ENCODE measurements at regions not wholly inside any gene's neighbourhood (a gene's known extent, or its start where the extent isn't known, plus 50 kb on each side); places are given as distances from the start of the nearest gene placed in this dataset.

DNA sequence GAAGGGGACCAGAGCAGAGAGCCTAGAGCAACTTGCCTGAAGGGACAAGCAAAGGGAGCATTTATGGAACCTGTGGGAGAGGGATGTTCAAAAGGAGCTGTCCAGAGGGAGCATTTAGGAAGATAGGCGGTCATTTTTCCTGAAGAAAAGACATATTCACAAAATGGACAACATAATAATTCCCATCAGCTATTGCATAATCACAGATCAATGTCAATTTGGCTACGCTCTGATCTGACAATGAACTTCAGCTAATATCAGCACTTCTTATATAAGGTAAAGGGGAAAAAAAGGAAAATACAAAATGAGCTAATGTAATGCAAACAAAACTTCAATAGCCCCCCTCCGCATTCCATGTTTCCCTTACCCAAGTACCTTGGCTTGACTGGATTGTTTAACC, 291.1 kb upstream of the CDH7 start:
- no peak for TF ChIP-seq ZFP30 (CRISPR knock-in tag; IDR thresholded peaks at IDR 0.05)
- TF ChIP-seq, protein P1, sequence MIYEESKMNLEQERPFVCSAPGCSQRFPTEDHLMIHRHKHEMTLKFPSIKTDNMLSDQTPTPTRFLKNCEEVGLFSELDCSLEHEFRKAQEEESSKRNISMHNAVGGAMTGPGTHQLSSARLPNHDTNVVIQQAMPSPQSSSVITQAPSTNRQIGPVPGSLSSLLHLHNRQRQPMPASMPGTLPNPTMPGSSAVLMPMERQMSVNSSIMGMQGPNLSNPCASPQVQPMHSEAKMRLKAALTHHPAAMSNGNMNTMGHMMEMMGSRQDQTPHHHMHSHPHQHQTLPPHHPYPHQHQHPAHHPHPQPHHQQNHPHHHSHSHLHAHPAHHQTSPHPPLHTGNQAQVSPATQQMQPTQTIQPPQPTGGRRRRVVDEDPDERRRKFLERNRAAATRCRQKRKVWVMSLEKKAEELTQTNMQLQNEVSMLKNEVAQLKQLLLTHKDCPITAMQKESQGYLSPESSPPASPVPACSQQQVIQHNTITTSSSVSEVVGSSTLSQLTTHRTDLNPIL (CRISPR knock-in tag; IDR thresholded peaks at IDR 0.05; ENCODE audit: low read depth) = no peak
- no peak for TF ChIP-seq CSDC2 (CRISPR knock-in tag; IDR thresholded peaks at IDR 0.05)
